GM12872 (cell line): ENCODE measurements at regions not wholly inside any gene's neighbourhood (a gene's known extent, or its start where the extent isn't known, plus 50 kb on each side); places are given as distances from the start of the nearest gene placed in this dataset.

Experiments used
- CTCF ChIP-seq: IDR thresholded peaks from 3 replicates; pipeline ENCODE4 v1.5.1; 2011; ENCODE audit warnings: low read depth, mild to moderate bottlenecking, low read length, moderate library complexity; ENCODE audit not compliant: insufficient read depth

- no peak for TF ChIP-seq CTCF
These were observed 61.9 kb upstream of the FSTL1 start for GRCh38 chr3:120512655-120513054.

GRCh38 chr3:120506828-120507774, 56.3 kb upstream of the FSTL1 start:
- peak; percentile 77 for TF ChIP-seq CTCF

DNA sequence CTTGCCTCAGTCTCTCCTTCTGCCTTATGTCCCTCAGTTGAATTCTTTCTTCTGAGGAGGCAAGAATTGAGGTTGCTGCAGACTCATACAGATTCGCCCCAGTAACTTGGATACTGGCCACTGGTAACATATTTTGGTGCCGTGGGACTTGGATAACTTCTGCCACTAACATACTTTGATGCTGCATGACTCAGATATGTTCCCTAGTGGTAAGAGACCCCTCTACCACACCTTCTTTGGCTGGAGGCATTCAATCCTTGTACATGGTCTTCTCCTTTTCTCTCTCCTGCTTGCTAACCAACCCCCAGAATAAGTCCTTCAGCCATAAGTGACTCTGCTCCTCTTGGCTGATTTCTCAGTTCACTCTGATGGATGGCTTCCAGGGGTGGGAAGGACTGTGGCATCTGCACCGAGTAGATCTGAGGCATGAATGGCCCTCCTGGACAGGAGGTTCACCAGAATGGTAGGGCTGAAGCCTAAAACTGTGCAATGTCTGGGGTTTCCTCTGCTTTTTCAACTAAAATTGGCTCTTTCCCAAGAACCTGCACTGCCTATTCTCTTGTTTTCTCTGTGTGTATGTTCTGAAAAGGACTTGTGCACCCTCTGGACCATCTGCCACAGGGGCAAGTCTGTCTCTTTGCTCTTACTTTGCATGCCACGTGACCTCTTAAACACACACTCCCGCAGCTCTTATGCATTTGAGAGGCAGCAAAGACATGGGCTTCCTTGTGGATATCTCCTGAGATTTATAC, 55.5 kb upstream of the FSTL1 start:
- no peak for TF ChIP-seq CTCF

GRCh38 chr3:120503727-120504616, 53.2 kb upstream of the FSTL1 start:
- TF ChIP-seq CTCF: no peak

- TF ChIP-seq CTCF: no peak
These were observed 51.3 kb upstream of the FSTL1 start for GRCh38 chr3:120502116-120502515.
